ENCODE measurements at regions not wholly inside any gene's neighbourhood (a gene's known extent, or its start where the extent isn't known, plus 50 kb on each side); places are given as distances from the start of the nearest gene placed in this dataset.

DNA sequence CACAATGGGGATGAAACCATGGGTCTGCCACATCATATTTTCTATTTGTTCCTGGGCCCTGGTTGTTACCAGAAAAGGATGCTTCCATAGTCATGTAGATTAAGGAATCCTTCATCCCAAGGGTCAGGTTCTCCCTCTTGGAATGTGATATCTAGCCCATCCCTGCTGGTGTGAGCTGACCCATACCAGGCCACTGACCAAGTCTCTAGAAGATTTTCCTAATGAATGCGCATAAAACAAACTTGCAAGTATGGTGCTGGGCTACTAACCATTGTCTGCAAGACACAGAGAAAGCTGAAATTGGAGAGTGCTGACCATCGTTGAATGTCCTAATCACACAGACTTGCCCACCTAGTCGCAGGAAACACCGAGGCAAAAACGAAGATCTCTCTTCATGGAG, 972.6 kb downstream of the EFNA5 start:
- TF ChIP-seq POLR2A (IDR thresholded peaks at IDR 0.05; ENCODE audit: low read depth, low read length), result no peak
- no peak for TF ChIP-seq EZH2 (IDR thresholded peaks at IDR 0.05; ENCODE audit: borderline replicate concordance, low read depth, low read length, severe bottlenecking)
- no peak for TF ChIP-seq MYC (IDR thresholded peaks at IDR 0.05; ENCODE audit: low read depth, low read length)
- TF ChIP-seq CTCF (IDR thresholded peaks at IDR 0.05; ENCODE audit: extremely low read depth in 1 of 2, insufficient read depth in 1 of 2, low read depth in 1 of 2, low read length in 2 of 2), result no peak
- TF ChIP-seq, protein P1, sequence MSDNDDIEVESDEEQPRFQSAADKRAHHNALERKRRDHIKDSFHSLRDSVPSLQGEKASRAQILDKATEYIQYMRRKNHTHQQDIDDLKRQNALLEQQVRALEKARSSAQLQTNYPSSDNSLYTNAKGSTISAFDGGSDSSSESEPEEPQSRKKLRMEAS (IDR thresholded peaks at IDR 0.05; ENCODE audit: insufficient read depth, insufficient read length), result no peak
- no peak for TF ChIP-seq POLR2AphosphoS5 (IDR thresholded peaks at IDR 0.05; ENCODE audit: insufficient read depth, low read depth, low read length)
- TF ChIP-seq JUN (IDR thresholded peaks at IDR 0.05; ENCODE audit: borderline replicate concordance, insufficient read depth, insufficient read length, low read depth), result no peak
- TF ChIP-seq GATA2 (IDR thresholded peaks at IDR 0.05; ENCODE audit: insufficient read depth, insufficient read length, low read depth, low read length), result no peak

All from endothelial cell of umbilical vein (primary cell).